GM12878 (cell line): ENCODE measurements at regions not wholly inside any gene's neighbourhood (a gene's known extent, or its start where the extent isn't known, plus 50 kb on each side); places are given as distances from the start of the nearest gene placed in this dataset.

Source experiments
- ATAC-seq: fragments of 200-7000 bp; cut with Tn5 transposase; 3 replicates; pipeline ENCODE4 v1.9.1; 2020; ENCODE audit warnings: mild to moderate bottlenecking, moderate library complexity
- BruUV-seq: library from RNA; stranded (reverse); fragments of 400-500 nt; replicated peaks from 2 replicates; lab custom pipeline; 2021; lab: Mats Ljungman, UMichigan
- CTCF ChIA-PET: fragments of 300-600 bp; sonication (Branson Sonifier 250); formaldehyde crosslinking; extraction: SDS; loops from one replicate; lab custom pipeline; 2021; ENCODE audit warnings: inconsistent platforms; lab: Yijun Ruan, JAX
- POLR2A ChIA-PET: fragments of 350-600 bp; formaldehyde crosslinking; extraction: SDS; loops from one replicate; lab custom pipeline; 2021; ENCODE audit warnings: inconsistent platforms; lab: Charles Lee
- RAD21 ChIA-PET: fragments of 300-600 bp; sonication (Branson Sonifier 250); formaldehyde crosslinking; loops from one replicate; lab custom pipeline; 2023; ENCODE audit warnings: antibody characterized with exemption; ENCODE audit not compliant: unreplicated experiment; lab: Charles Lee
- SMC1A ChIA-PET: fragments of 300-600 bp; sonication (Branson Sonifier 250); formaldehyde crosslinking; loops from one replicate; lab custom pipeline; 2023; ENCODE audit not compliant: unreplicated experiment, uncharacterized antibody; lab: Charles Lee
- DNase-seq: peaks from one replicate; pipeline ENCODE4 v3.0.0-alpha.2; 2011; ENCODE audit warnings: low read depth, low spot score
- FAIRE-seq: peaks from 3 replicates; lab custom pipeline; 2011; peaks lifted over from hg19 to GRCh38; lab: Jason Lieb, UNC
- H2AFZ ChIP-seq: 2 replicates; pipeline ENCODE4 v1.6.0; 2011; ENCODE audit warnings: low read depth, low read length, control low read depth; ENCODE audit not compliant: control insufficient read depth
- H3K27ac ChIP-seq: 2 replicates; pipeline ENCODE4 v1.5.1; 2011; ENCODE audit warnings: control low read depth; ENCODE audit not compliant: control insufficient read depth, insufficient read depth
- H3K27me3 ChIP-seq, 2 experiments: replicated peaks in 1 of 2; 2 replicates each; pipeline versions ENCODE4 v1.6.0 to v1.6.1; 2011; ENCODE audit warnings: low read length in 1 of 2; ENCODE audit not compliant: control insufficient read depth in 2 of 2, insufficient read depth in 2 of 2
- H3K36me3 ChIP-seq, 2 experiments: 2 replicates each; pipeline ENCODE4 v1.5.1; 2011; ENCODE audit warnings: low read length in 1 of 2; ENCODE audit not compliant: control insufficient read depth in 2 of 2, insufficient read depth in 2 of 2
- H3K4me1 ChIP-seq: 2 replicates; pipeline ENCODE4 v1.6.1; 2011; ENCODE audit warnings: mild to moderate bottlenecking, low read length, moderate library complexity, mixed read lengths; ENCODE audit not compliant: control insufficient read depth, insufficient read depth
- H3K4me2 ChIP-seq: 2 replicates; pipeline ENCODE4 v1.6.0; 2011; ENCODE audit warnings: control low read depth; ENCODE audit not compliant: control insufficient read depth, insufficient read depth
- H3K4me3 ChIP-seq: fragments of 200-600 bp; sonication (generic); 2 replicates; pipeline ENCODE4 v1.5.1; 2016
- H3K79me2 ChIP-seq: 2 replicates; pipeline ENCODE4 v1.6.0; 2011; ENCODE audit warnings: low read length; ENCODE audit not compliant: control insufficient read depth, insufficient read depth
- H3K9ac ChIP-seq: 2 replicates; pipeline ENCODE4 v1.8.0; 2011; ENCODE audit warnings: low read length, control low read depth, mixed read lengths; ENCODE audit not compliant: control insufficient read depth, insufficient read depth
- H3K9me3 ChIP-seq: replicated peaks from 3 replicates; pipeline ENCODE4 v1.5.1; 2011; ENCODE audit warnings: mild to moderate bottlenecking, low read length; ENCODE audit not compliant: control insufficient read depth, insufficient read depth
- H4K20me1 ChIP-seq: 2 replicates; pipeline ENCODE4 v1.6.0; 2011; ENCODE audit not compliant: control insufficient read depth, insufficient read depth
- BACH1 ChIP-seq: fragments of 450-650 bp; IDR thresholded peaks from 2 replicates; pipeline ENCODE4 v1.6.1; 2017; ENCODE audit warnings: mild to moderate bottlenecking, borderline replicate concordance
- EP300 ChIP-seq, 2 experiments: fragments of 150-350 bp in 1 of 2; IDR thresholded peaks; 2 replicates each; pipeline ENCODE4 v1.6.1; 2011 to 2012; ENCODE audit warnings: low read depth in 2 of 2, low read length in 2 of 2, borderline replicate concordance in 1 of 2, improper control_type of control experiment in 1 of 2, inconsistent platforms in 1 of 2; ENCODE audit not compliant: control insufficient read depth in 1 of 2
- IRF4 ChIP-seq: IDR thresholded peaks from 2 replicates; pipeline ENCODE4 v1.6.1; 2011; ENCODE audit warnings: low read depth, low read length
- MEF2B ChIP-seq: fragments of 450-650 bp; IDR thresholded peaks from 2 replicates; pipeline ENCODE4 v1.6.1; 2018; ENCODE audit warnings: mild to moderate bottlenecking, moderate library complexity; ENCODE audit not compliant: partially characterized antibody, poor library complexity, severe bottlenecking
- SKIL ChIP-seq: fragments of 450-650 bp; IDR thresholded peaks from 2 replicates; pipeline ENCODE4 v1.6.1; 2017; ENCODE audit warnings: mild to moderate bottlenecking, low read depth, inconsistent platforms; ENCODE audit not compliant: poor library complexity, severe bottlenecking
- SRF ChIP-seq, 2 experiments: IDR thresholded peaks; 2 replicates each; pipeline ENCODE4 v1.6.1; 2011; ENCODE audit warnings: low read depth in 2 of 2, low read length in 2 of 2, mild to moderate bottlenecking in 1 of 2, moderate library complexity in 1 of 2
- STAT3 ChIP-seq: IDR thresholded peaks from 2 replicates; pipeline ENCODE4 v1.6.1; 2011; ENCODE audit warnings: low read depth, low read length, improper control_type of control experiment
- ZNF24 ChIP-seq: fragments of 450-650 bp; IDR thresholded peaks from 2 replicates; pipeline ENCODE4 v1.6.1; 2017; ENCODE audit warnings: antibody characterized with exemption, mild to moderate bottlenecking
- ZNF384 ChIP-seq: IDR thresholded peaks from 2 replicates; pipeline ENCODE4 v1.6.1; 2012; ENCODE audit warnings: low read depth, mild to moderate bottlenecking, low read length, improper control_type of control experiment, borderline replicate concordance
- WGBS: methylation state at CpG from one replicate; pipeline ENCODE4 v1.1.6; 2016; ENCODE audit warnings: low lambda C conversion rate; ENCODE audit not compliant: insufficient replicate concordance, insufficient coverage; ENCODE audit errors: missing lambda C conversion rate; 5-methylcytosine and 5-hydroxymethylcytosine counted together
- in situ Hi-C: fragments of 300-500 bp; cut with MboI; formaldehyde crosslinking; loops from 9 replicates; pipeline ENCODE4 v1.14.3; 2018; ENCODE audit warnings: mixed read lengths
- intact Hi-C: fragments of 100-400 bp; cut with micrococcal nuclease; formaldehyde crosslinking; loops from one replicate; pipeline ENCODE4 v1.14.2; 2022; ENCODE audit not compliant: unreplicated experiment

DNA sequence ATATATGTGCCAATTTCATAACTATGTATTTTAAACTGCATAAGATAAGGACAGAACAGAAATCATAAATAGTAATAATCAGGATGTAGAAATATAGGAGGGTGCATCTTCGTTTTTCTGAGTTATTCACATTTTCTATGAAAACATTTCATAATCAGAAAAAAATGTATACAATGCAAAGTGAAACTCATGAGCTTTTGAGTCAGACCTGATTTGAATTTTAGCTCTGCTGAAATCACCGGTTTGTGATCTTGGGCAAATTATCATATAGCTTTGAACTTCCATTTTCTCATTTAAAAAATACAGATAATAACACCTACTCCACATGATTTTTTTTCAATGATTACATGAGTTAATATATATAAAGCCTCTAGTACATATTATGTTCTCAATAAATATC lies 106.9 kb downstream of the KDR start (continued):
- TF ChIP-seq SRF (IDR thresholded peaks at IDR 0.05; ENCODE audit: low read depth in 2 of 2, low read length in 2 of 2) (no peak), SKIL (no peak), STAT3 (no peak), BACH1 (no peak), IRF4 (no peak), ZNF24 (no peak), EP300 (IDR thresholded peaks at IDR 0.05; ENCODE audit: borderline replicate concordance in 1 of 2, control insufficient read depth in 1 of 2, low read depth in 2 of 2, low read length in 2 of 2) (no peak)

- WGBS, result 24% methylated on average over 4 of the region's 4 CpGs
- SMC1A ChIA-PET, result no interaction called here
- in situ Hi-C loops, result no loop called here
- Histone ChIP-seq H3K4me1 (no peaks in the 10 kb centered on the region; the same call in 1 of the 2 replicates), H3K79me2 (no peaks in the 10 kb centered on the region), H3K27me3 (no peaks in the 10 kb centered on the region), H3K9me3 (no peaks in the 10 kb centered on the region), H4K20me1 (no peaks in the 10 kb centered on the region), H3K9ac (no peak overlapping the region), H3K4me3 (no peak overlapping the region), H3K27ac (no peak overlapping the region), H2AFZ (no peak overlapping the region), H3K4me2 (no peak overlapping the region), H3K36me3 (no peaks in the 10 kb centered on the region)
- CTCF ChIA-PET, result no interaction called here
- ATAC-seq, result no peak; the same call in 2 of the 3 replicates
- no peak for DNase-seq
- POLR2A ChIA-PET, result no interaction called here
- RAD21 ChIA-PET, result no interaction called here
- no peak for FAIRE-seq
- intact Hi-C loops, result no loop called here
- TF ChIP-seq ZNF384, result 0 out of 2 replicates have a peak, but pooled peaks have one; percentile 26
- no peak for TF ChIP-seq MEF2B
- BruUV-seq, result no TSS peak
Measured at GRCh38 chr4:55017406-55017805, 108.0 kb downstream of the KDR start.
